NCI-H748 (cell line): ENCODE measurements at regions not wholly inside any gene's neighbourhood (a gene's known extent, or its start where the extent isn't known, plus 50 kb on each side); places are given as distances from the start of the nearest gene placed in this dataset.
A peak's percentile ranks its signal among the peaks of the same experiment; 100 is the strongest.
"Not testable (repeated sequence)": the region's sequence is repeated elsewhere in the genome, so short reads cannot be mapped to it uniquely, and the experiment has no call there.

ENCODE experiments used
- DNase-seq: peaks from one replicate; lab custom pipeline; 2025; ENCODE audit not compliant: unreplicated experiment; lab: John Stamatoyannopoulos, UW

GRCh38 chr7:57198801-57199200 lies 66.6 kb upstream of the ZNF479 start:
- no peak for DNase-seq

GRCh38 chr7:57199252-57199651 lies 67.0 kb upstream of the ZNF479 start:
- DNase-seq = no peak

- no peak for DNase-seq
Measured at GRCh38 chr7:57201021-57201894, 69.0 kb upstream of the ZNF479 start.

GRCh38 chr7:57201895-57202210 lies 69.6 kb upstream of the ZNF479 start:
- DNase-seq = no peak

GRCh38 chr7:57202274-57202673 lies 70.0 kb upstream of the ZNF479 start:
- no peak for DNase-seq

- DNase-seq = peak; percentile 19
Measured at GRCh38 chr7:57203161-57203791, 71.0 kb upstream of the ZNF479 start.

- DNase-seq = not testable (repeated sequence)
Measured at GRCh38 chr7:57203858-57204257, 71.6 kb upstream of the ZNF479 start.

- DNase-seq = no peak
Measured at GRCh38 chr7:57204411-57204811, 72.2 kb upstream of the ZNF479 start.

GRCh38 chr7:57205000-57205399 lies 72.8 kb upstream of the ZNF479 start:
- DNase-seq = no peak

GRCh38 chr7:57207836-57208235 lies 75.6 kb upstream of the ZNF479 start:
- DNase-seq = no peak

GRCh38 chr7:57210212-57210611 lies 78.0 kb upstream of the ZNF479 start:
- no peak for DNase-seq

GRCh38 chr7:57210871-57211270 lies 78.6 kb upstream of the ZNF479 start:
- DNase-seq = no peak

- DNase-seq = no peak
Measured at GRCh38 chr7:57211428-57212100, 79.3 kb upstream of the ZNF479 start.

GRCh38 chr7:57215423-57215822 lies 83.2 kb upstream of the ZNF479 start:
- no peak for DNase-seq

- DNase-seq = no peak
Measured at GRCh38 chr7:57216340-57216739, 84.1 kb upstream of the ZNF479 start.

GRCh38 chr7:57218196-57218716 lies 86.0 kb upstream of the ZNF479 start:
- DNase-seq = no peak

- no peak for DNase-seq
Measured at GRCh38 chr7:57220746-57221145, 88.5 kb upstream of the ZNF479 start.

- DNase-seq = no peak
Measured at GRCh38 chr7:57225666-57226065, 93.4 kb upstream of the ZNF479 start.

- not testable (repeated sequence) for DNase-seq
Measured at GRCh38 chr7:57241236-57241635, 109.0 kb upstream of the ZNF479 start.

GRCh38 chr7:57243551-57243950 lies 111.3 kb upstream of the ZNF479 start:
- not testable (repeated sequence) for DNase-seq

GRCh38 chr7:57244345-57244980 lies 112.2 kb upstream of the ZNF479 start:
- not testable (repeated sequence) for DNase-seq
